Myocyte (in vitro differentiated cells): ENCODE measurements at regions not wholly inside any gene's neighbourhood (a gene's known extent, or its start where the extent isn't known, plus 50 kb on each side); places are given as distances from the start of the nearest gene placed in this dataset.
"Not testable (repeated sequence)": the region's sequence is repeated elsewhere in the genome, so short reads cannot be mapped to it uniquely, and the experiment has no call there.

Experiments used
- DNase-seq: peaks from one replicate; pipeline ENCODE4 v3.0.0-alpha.2; 2012; ENCODE audit warnings: low read depth

GRCh38 chr20:6662309-6662708 is 105.2 kb upstream of the BMP2 start:
- DNase-seq = no peak

GRCh38 chr20:6660441-6660840 is 107.0 kb upstream of the BMP2 start:
- no peak for DNase-seq

DNA sequence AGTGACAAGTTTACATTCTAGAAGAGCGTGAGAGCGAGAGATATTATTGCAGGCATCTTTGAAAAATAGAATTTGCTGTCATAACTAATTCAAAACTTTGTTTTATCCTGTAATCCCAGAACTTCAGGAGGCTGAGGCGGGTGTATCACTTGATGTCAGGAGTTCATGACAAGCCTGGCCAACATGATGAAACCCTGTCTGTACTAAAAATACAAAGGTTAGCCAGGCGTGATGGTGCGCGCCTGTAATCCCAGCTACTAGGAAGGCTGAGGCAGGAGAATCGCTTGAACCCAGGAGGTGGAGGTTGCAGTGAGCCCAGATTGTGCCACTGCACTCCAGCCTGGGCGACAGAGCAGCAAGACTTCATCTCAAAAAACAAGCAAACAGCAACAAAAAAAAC is 108.6 kb upstream of the BMP2 start:
- not testable (repeated sequence) for DNase-seq

- no peak for DNase-seq
Observed at GRCh38 chr20:6657904-6658303, 109.6 kb upstream of the BMP2 start.

DNA sequence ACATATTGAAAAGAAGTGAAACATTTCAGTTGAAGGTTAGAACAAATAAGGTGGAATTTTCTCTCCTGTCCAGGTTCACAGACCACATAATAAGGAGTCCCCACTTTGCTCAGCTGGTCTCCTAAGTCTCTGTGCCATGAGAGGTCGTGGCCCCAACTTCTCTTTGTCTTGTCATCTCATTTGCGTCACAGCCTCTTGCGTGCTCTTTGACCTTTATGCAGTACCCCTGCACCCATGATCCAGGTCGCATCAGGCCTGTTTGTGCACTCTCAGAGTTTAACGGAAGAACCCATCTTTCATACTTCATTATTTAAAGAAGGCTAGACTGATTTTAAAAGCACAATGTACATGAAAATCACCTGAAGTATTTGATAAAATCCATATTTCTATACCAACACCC is 110.4 kb upstream of the BMP2 start:
- DNase-seq = no peak

DNA sequence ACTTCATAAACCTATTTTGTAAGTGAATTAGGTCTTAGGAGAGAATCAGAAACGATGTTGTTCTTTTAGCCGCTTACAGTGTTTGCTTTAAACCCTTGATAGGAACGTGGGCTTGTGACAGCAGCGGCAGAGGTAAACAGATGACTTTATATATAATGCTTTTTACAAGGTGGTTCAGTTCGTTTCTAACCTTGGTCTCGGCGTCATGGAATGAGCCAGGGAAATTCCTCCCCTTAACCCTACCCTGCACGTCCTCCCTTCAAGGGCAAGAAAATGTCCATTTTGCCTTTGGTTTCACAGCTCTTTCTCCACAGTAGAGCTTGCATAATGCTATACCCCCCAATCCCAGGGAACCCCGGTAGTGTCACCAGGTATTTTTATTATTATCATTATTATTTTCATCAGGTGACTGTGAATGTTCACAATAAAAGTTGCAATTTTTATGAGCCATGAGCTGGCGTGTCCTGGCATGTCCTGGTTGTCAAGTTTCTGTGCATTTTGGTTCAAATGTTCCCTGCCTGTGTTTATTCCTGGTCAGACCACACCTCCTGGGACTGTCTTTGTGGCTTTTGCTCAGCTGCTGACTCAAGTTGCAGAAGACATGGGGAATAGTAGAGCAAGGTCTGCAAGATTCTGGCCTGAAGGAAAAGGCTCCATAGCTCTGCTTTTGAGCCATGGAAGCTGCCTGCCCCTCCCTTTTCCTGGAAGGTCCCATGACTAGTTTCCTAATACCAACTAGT is 112.8 kb upstream of the BMP2 start:
- DNase-seq = peak; percentile 73

DNA sequence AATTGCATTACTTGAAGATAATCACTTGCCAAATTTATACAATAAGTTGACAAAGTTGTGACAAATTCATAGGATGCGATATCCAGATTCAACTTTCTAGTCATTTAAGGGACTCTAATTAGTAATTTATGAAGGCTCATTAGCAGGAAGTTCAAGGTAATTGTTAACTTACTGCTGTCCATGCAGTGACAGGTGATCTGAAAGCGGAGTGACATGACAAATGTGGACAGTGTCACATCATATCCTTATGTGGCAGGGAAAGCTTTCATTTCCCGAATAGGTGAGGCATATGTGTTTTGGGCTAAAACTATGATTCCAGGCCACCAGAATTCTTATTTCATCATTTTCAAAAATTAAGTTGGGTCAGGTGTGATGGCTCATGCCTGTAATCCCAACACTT is 115.9 kb upstream of the BMP2 start:
- DNase-seq = no peak

DNA sequence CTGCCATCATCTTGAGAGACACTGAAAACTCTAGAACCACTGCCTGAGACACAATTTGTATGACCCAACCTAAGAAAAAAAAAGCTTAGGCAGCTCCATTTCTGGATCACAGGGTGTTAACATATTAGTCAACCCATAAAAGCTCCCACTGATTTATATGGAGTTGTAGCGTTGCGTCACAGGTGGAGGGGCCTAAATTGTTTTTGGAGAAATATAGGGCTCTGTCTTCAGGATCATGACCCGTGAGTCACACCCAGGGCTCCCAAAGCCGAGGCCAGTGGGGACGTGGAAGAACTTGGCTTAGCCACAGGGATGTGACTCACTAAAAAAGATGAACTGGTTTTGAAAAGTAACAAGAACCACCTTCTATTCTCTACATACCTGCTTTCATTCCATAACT is 116.5 kb upstream of the BMP2 start:
- DNase-seq = peak; percentile 61

GRCh38 chr20:6646021-6646636 is 121.4 kb upstream of the BMP2 start:
- DNase-seq = no peak

DNA sequence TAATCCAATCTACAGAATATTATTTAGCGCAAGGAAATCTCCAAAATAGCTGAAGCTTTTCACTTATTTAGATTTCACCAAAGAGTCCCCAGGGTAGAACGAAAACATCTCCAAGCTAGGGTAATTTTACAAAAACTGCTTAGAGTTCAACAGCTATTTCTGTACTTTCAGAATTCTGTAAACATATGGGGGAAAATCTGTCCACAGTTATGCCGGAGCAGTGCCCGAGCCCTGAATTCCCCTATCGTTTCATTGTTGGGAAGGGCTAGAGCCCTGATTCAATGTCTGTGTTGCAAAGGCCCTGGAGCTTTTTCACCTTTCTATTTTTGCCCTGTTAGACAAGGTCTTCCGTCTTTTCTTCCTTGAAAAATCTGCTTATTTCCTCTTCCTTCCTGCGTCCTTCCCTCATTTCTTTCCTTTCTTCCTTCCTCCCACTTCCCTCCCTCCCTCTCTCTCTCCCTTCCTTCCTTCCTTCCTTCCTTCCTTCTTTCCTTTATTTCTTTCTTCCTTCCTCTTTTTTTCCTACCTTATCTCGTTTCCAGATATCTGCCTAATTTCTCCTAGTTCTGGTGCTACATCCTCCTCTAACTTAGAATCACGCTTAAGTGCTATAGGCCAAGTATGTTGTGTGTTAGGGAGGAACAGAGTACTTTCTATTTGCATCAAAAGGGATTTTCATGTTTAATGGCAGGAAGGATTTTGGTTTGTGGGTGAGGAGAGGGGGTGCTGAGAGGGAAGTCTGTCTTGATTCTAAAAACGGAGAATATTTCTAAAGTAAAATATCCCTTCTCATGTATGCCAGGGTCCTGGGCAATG is 122.5 kb upstream of the BMP2 start:
- no peak for DNase-seq

- no peak for DNase-seq
Observed at GRCh38 chr20:6641012-6641411, 126.5 kb upstream of the BMP2 start.

- DNase-seq = peak; percentile 88
Observed at GRCh38 chr20:6637160-6637579, 130.3 kb upstream of the BMP2 start.

GRCh38 chr20:6636209-6637159 is 131.0 kb upstream of the BMP2 start:
- peak; percentile 85 for DNase-seq

DNA sequence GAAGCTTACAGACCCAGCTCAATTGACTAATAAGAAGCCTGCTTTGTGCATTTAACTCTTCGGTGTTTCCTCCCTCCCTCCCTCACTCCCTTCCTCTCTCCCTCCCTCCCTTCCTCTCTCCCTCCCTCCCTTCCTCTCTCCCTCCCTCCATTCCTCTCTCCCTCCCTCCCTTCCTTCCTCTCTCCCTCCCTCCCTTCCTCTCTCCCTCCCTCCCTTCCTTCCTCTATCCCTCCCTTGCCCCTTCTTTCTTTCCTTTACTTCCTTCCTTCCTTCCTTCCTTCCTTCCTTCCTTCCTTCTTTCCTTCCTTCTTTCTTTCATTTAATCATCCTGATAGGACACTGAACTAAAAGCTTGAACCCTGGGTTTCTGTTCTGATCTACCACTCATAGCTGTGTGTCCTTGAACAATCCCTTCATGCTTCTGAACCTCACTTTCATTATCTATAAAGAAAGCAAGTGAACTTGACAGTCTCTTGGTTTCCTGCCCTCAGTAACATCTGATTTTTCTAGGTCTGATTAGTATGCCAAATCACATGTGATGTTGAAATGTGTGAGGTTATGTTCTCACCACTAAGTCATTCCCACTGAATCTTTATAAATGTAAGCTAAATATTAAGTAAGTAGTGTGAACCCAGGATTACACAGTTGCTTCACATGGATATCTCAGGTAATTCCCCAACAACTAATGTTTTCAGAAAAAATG is 132.3 kb upstream of the BMP2 start:
- DNase-seq = no peak

GRCh38 chr20:6632187-6632586 is 135.3 kb upstream of the BMP2 start:
- peak; percentile 75 for DNase-seq

GRCh38 chr20:6630514-6630913 is 137.0 kb upstream of the BMP2 start:
- no peak for DNase-seq

DNA sequence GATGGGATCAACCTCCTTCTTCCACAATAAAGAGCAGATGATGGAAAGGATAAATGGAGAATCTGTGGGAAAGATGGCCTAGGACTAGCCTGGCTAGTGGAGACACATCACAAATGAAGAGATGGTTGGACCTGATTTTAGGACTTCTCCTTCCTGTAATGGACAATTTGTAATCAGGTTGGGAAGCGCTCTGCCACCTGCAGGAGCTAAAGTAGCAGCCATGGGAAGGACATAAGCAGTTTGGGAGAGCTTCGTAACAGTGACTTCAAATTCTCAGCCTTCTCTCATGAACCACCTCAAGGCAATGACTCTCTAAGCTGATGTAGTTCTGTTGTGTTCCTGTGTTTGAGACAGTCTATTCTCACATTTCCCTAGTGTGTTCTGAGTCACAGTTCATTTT is 137.9 kb upstream of the BMP2 start:
- DNase-seq = no peak

DNA sequence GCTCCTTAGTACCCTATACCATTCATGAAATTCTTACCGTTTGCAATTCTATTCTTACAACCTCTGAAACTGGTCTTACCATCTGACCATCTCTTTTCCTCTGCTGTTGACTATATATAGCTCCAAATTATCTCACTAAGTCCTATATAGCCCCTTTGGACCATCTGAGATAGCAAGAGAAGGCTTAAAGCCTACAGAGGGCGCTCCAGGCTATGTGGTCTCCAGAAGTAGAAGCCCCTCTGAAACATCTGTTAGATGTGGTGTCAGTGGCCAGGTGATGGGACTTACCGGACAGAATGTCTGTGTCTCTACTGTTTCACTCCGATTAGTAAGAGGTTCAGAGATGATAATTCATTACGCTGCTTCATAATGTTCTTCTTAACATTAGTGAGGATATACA is 140.7 kb upstream of the BMP2 start:
- DNase-seq = no peak

DNA sequence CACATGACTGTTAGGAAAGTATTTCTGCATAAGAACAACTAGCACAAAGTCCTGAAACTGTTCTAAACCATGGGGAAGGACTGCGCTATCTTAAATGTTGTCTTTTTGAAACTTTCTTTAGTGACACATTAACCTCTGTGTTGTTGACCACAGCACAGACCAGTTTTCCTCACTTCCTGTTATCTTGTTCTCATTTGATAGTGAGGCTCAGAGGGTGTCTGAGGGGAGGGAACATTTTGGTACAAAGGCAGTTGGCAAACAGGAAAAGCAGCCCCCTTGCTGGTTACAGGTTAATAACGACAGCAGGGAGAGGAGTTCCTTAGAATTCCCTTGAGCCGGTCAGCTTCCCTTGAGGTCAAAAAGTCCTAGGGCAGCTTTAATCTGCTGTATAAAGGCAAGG is 143.5 kb upstream of the BMP2 start:
- no peak for DNase-seq

DNA sequence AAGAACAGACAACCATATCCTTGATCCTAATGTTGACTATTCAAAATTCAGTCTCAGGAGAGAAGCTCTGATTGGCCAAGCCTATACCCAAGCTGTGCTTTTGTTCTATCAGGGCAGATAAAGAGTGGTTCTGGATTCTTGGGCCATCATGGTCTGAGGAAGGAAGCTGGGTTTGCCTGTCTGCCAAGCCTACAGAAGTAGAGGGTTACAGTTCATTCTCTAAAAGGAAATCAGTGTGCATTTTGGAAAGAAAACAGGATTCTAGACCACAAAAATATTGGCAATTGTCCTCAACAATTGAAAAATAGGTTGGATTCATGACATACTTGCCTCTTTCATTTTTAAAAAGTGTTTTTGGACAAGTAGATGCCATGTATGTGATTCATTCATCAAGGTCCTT is 145.4 kb upstream of the BMP2 start:
- DNase-seq = no peak

GRCh38 chr20:6618051-6618450 is 149.4 kb upstream of the BMP2 start:
- DNase-seq = no peak
